ENCODE measurements at regions not wholly inside any gene's neighbourhood (a gene's known extent, or its start where the extent isn't known, plus 50 kb on each side); places are given as distances from the start of the nearest gene placed in this dataset.

- TF ChIP-seq, protein P1, sequence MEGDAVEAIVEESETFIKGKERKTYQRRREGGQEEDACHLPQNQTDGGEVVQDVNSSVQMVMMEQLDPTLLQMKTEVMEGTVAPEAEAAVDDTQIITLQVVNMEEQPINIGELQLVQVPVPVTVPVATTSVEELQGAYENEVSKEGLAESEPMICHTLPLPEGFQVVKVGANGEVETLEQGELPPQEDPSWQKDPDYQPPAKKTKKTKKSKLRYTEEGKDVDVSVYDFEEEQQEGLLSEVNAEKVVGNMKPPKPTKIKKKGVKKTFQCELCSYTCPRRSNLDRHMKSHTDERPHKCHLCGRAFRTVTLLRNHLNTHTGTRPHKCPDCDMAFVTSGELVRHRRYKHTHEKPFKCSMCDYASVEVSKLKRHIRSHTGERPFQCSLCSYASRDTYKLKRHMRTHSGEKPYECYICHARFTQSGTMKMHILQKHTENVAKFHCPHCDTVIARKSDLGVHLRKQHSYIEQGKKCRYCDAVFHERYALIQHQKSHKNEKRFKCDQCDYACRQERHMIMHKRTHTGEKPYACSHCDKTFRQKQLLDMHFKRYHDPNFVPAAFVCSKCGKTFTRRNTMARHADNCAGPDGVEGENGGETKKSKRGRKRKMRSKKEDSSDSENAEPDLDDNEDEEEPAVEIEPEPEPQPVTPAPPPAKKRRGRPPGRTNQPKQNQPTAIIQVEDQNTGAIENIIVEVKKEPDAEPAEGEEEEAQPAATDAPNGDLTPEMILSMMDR (IDR thresholded peaks at IDR 0.05; ENCODE audit: low read depth, low read length): no peak
- TF ChIP-seq MYC (IDR thresholded peaks at IDR 0.05; ENCODE audit: low read depth, low read length) (no peak), POLR2A (IDR thresholded peaks at IDR 0.05; ENCODE audit: extremely low read depth, insufficient read length) (no peak)
These were observed 122.3 kb downstream of the SHANK2 start for GRCh38 chr11:71130106-71130505.

Data from NB4 (cell line).